ENCODE measurements at regions not wholly inside any gene's neighbourhood (a gene's known extent, or its start where the extent isn't known, plus 50 kb on each side); places are given as distances from the start of the nearest gene placed in this dataset.
A peak's percentile ranks its signal among the peaks of the same experiment; 100 is the strongest.
"Not testable (repeated sequence)": the region's sequence is repeated elsewhere in the genome, so short reads cannot be mapped to it uniquely, and the experiment has no call there.

DNA sequence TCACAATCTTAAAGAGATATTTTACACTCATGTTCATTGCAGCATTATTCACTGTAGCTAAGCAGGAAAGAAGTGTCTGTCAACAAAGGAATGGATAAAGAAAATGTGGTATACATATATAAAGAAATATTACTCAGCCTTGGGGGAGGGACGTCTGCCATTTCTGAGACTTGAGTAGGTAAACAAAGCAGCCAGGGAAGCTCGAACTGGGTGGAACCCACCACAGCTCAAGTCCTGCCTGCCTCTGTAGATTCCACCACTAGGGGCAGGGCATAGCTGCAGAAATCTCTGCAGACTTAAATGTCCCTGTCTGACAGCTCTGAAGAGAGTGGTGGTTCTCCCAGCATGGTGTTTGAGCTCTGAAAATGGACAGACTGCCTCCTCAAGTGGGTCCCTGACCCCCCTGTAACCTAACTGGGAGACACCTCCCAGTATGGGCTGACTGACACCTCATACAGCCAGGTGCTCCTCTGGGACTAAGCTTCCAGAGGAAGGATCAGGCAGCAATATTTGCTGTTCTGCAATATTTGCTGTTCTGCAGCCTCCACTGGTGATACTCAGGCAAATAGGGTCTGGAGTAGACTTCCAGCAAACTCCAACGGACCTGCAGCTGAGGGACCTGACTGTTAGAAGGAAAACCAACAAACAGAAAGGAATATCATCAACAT is 183.3 kb upstream of the SSTR4 start:
- H3K4me3 ChIP-seq (ENCODE audit: low read depth in 2 of 2, low read length in 1 of 2); H3K9ac ChIP-seq; H3K79me2 ChIP-seq (ENCODE audit: insufficient read depth); H3K4me1 ChIP-seq (ENCODE audit: control insufficient read depth in 1 of 2, insufficient read depth in 2 of 2, low read depth in 1 of 2, low read length in 1 of 2); H3K4me2 ChIP-seq; DNase-seq; H3K9me3 ChIP-seq; H4K20me1 ChIP-seq (ENCODE audit: insufficient read depth); H3K27ac ChIP-seq (ENCODE audit: low read depth in 2 of 2, low read length in 1 of 2); H3F3A ChIP-seq (replicated peaks; ENCODE audit: insufficient read depth); H3K27me3 ChIP-seq (ENCODE audit: insufficient read depth); H3K36me3 ChIP-seq (replicated peaks in 1 of 2; ENCODE audit: control insufficient read depth in 1 of 2, insufficient read depth in 2 of 2, low read length in 1 of 2); H3K9me2 ChIP-seq; H2AFZ ChIP-seq (ENCODE audit: low read depth); POLR2A ChIA-PET: not testable (repeated sequence)
- TF ChIP-seq, protein P1, sequence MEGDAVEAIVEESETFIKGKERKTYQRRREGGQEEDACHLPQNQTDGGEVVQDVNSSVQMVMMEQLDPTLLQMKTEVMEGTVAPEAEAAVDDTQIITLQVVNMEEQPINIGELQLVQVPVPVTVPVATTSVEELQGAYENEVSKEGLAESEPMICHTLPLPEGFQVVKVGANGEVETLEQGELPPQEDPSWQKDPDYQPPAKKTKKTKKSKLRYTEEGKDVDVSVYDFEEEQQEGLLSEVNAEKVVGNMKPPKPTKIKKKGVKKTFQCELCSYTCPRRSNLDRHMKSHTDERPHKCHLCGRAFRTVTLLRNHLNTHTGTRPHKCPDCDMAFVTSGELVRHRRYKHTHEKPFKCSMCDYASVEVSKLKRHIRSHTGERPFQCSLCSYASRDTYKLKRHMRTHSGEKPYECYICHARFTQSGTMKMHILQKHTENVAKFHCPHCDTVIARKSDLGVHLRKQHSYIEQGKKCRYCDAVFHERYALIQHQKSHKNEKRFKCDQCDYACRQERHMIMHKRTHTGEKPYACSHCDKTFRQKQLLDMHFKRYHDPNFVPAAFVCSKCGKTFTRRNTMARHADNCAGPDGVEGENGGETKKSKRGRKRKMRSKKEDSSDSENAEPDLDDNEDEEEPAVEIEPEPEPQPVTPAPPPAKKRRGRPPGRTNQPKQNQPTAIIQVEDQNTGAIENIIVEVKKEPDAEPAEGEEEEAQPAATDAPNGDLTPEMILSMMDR (IDR thresholded peaks at IDR 0.05) = peak; percentile 64
- TF ChIP-seq RAD21 (IDR thresholded peaks at IDR 0.05; ENCODE audit: low read length) = peak; percentile 23; the same call in 1 of the 2 replicates
- CTCF ChIA-PET = interaction anchor here (1.3 to 2.0 kb wide), 2 partner anchors 12 to 16 kb away, joined by 3 to 8 read pairs; no protein-coding TSS in a partner anchor
- 3% methylated on average over 3 of the region's 3 CpGs for WGBS (ENCODE audit: low lambda C conversion rate)

DNA sequence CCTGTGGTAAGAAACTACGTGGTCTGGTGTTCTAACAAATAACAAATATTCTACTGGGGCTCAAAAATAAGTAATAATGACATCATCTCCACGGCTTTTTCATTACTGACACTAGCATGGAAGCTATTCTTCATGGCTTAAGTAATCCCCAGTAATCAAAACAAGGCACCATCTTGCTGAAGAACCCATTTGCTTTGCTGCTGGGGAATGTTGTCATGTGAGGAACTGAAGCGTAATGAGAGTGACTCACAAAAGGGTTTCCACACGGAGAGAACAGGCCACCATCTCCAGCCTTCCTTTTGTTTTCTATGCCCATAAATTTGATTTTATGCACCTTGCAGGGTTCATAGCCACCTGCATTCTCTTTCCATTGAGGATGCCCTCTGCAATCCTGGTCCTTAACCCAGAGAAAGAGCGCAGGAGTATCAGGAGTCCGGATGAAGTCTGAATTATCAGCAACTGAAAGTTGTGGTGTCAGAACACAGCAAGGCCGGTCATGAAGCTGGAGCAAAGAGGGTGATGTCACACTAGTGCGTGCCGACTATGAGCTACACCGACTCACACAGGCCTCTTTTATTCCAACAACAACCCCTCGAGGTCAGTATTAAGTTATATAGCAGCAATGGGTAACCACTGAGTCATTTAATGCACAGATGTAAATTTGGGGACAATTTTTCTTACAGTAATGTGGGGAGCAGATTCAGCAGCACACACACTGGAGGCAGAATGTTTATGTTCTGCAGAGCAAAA is 173.7 kb upstream of the SSTR4 start:
- DNase-seq = no peak
- 11% methylated on average over 11 of the region's 11 CpGs for WGBS (ENCODE audit: low lambda C conversion rate)
- POLR2A ChIA-PET = no interaction called here
- no peaks in the 10 kb centered on the region for H3K9me2 ChIP-seq
- no peak overlapping the region for H3K4me3 ChIP-seq (ENCODE audit: low read depth in 2 of 2, low read length in 1 of 2)
- no peaks in the 10 kb centered on the region for H3K36me3 ChIP-seq (replicated peaks in 1 of 2; ENCODE audit: control insufficient read depth in 1 of 2, insufficient read depth in 2 of 2, low read length in 1 of 2)
- no peak overlapping the region for H3K27ac ChIP-seq (ENCODE audit: low read depth in 2 of 2, low read length in 1 of 2)
- TF ChIP-seq FOXM1 (IDR thresholded peaks at IDR 0.05; ENCODE audit: low read depth) (no peak), YY1 (IDR thresholded peaks at IDR 0.05; ENCODE audit: low read depth) (no peak), MEF2A (IDR thresholded peaks at IDR 0.05; ENCODE audit: borderline replicate concordance, low read depth) (no peak), GABPA (IDR thresholded peaks at IDR 0.05; ENCODE audit: low read depth) (no peak), RXRA (IDR thresholded peaks at IDR 0.05; ENCODE audit: borderline replicate concordance, low read depth) (no peak), RCOR1 (IDR thresholded peaks at IDR 0.05; ENCODE audit: low read length) (no peak), MXI1 (IDR thresholded peaks at IDR 0.05; ENCODE audit: low read depth, low read length) (no peak)
- no peaks in the 10 kb centered on the region for H3K9me3 ChIP-seq
- no peak overlapping the region for H2AFZ ChIP-seq (ENCODE audit: low read depth)
- peak overlapping the region; percentile 21; the same call in 1 of the 2 replicates for H3K4me2 ChIP-seq
- no peaks in the 10 kb centered on the region for H4K20me1 ChIP-seq (ENCODE audit: insufficient read depth)
- H3K4me1 ChIP-seq (ENCODE audit: control insufficient read depth in 1 of 2, insufficient read depth in 2 of 2, low read depth in 1 of 2, low read length in 1 of 2) = no peaks in the 10 kb centered on the region
- H3F3A ChIP-seq (replicated peaks; ENCODE audit: insufficient read depth) = no peaks in the 10 kb centered on the region
- no peak overlapping the region for H3K9ac ChIP-seq
- no peaks in the 10 kb centered on the region for H3K79me2 ChIP-seq (ENCODE audit: insufficient read depth)
- CTCF ChIA-PET = no interaction called here
- H3K27me3 ChIP-seq (ENCODE audit: insufficient read depth) = no peaks in the 10 kb centered on the region

DNA sequence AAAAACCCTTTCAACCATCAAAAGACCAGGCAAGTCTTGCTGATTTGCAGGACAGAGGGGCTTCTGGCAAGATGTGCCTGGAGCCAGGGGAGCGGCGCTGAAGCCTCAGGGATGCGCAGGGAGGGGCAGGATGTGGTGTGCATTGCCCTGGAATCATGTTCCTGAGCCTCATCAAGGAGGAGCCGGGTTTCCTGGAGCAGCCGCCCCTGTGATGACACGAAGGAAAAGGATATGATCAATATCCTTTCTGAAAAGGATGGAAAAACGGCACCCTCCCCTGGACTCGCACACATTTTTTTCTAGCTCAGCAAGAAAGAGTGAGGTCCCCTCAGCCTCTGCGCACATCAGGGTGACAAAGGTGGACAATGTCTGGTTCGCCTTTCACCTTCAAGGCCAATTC is 173.1 kb upstream of the SSTR4 start:
- Histone ChIP-seq H2AFZ (ENCODE audit: low read depth) (no peak overlapping the region), H3F3A (replicated peaks; ENCODE audit: insufficient read depth) (no peaks in the 10 kb centered on the region), H4K20me1 (ENCODE audit: insufficient read depth) (no peaks in the 10 kb centered on the region), H3K36me3 (replicated peaks in 1 of 2; ENCODE audit: control insufficient read depth in 1 of 2, insufficient read depth in 2 of 2, low read length in 1 of 2) (no peaks in the 10 kb centered on the region), H3K27me3 (ENCODE audit: insufficient read depth) (no peaks in the 10 kb centered on the region), H3K27ac (ENCODE audit: low read depth in 2 of 2, low read length in 1 of 2) (no peak overlapping the region), H3K4me3 (ENCODE audit: low read depth in 2 of 2, low read length in 1 of 2) (no peak overlapping the region), H3K4me2 (peak overlapping the region; percentile 21; the same call in 1 of the 2 replicates), H3K4me1 (ENCODE audit: control insufficient read depth in 1 of 2, insufficient read depth in 2 of 2, low read depth in 1 of 2, low read length in 1 of 2) (no peaks in the 10 kb centered on the region), H3K9me3 (no peaks in the 10 kb centered on the region), H3K79me2 (ENCODE audit: insufficient read depth) (no peaks in the 10 kb centered on the region), H3K9me2 (no peaks in the 10 kb centered on the region), H3K9ac (no peak overlapping the region)
- DNase-seq = no peak
- no peak for TF ChIP-seq GABPA (IDR thresholded peaks at IDR 0.05; ENCODE audit: low read depth)
- no peak for TF ChIP-seq POLR2AphosphoS5 (IDR thresholded peaks at IDR 0.05; ENCODE audit: low read depth, low read length)
- TF ChIP-seq, protein P2, sequence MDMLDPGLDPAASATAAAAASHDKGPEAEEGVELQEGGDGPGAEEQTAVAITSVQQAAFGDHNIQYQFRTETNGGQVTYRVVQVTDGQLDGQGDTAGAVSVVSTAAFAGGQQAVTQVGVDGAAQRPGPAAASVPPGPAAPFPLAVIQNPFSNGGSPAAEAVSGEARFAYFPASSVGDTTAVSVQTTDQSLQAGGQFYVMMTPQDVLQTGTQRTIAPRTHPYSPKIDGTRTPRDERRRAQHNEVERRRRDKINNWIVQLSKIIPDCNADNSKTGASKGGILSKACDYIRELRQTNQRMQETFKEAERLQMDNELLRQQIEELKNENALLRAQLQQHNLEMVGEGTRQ (IDR thresholded peaks at IDR 0.05; ENCODE audit: borderline replicate concordance, low read depth, low read length) = no peak
- no peak for TF ChIP-seq FOXM1 (IDR thresholded peaks at IDR 0.05; ENCODE audit: low read depth)
- TF ChIP-seq MEF2A (IDR thresholded peaks at IDR 0.05; ENCODE audit: borderline replicate concordance, low read depth) = no peak
- TF ChIP-seq RCOR1 (IDR thresholded peaks at IDR 0.05; ENCODE audit: low read length) = no peak
- no peak for TF ChIP-seq MXI1 (IDR thresholded peaks at IDR 0.05; ENCODE audit: low read depth, low read length)
- no peak for TF ChIP-seq RXRA (IDR thresholded peaks at IDR 0.05; ENCODE audit: borderline replicate concordance, low read depth)
- ChIA-PET CTCF (no interaction called here), POLR2A (no interaction called here)
- 34% methylated on average over 10 of the region's 10 CpGs for WGBS (ENCODE audit: low lambda C conversion rate)

All from SK-N-SH (cell line).